Caco-2 (cell line): ENCODE measurements at regions not wholly inside any gene's neighbourhood (a gene's known extent, or its start where the extent isn't known, plus 50 kb on each side); places are given as distances from the start of the nearest gene placed in this dataset.

Experiments used
- BruUV-seq: library from RNA; stranded (reverse); fragments of 400-500 nt; replicated peaks from 2 replicates; lab custom pipeline; 2021; lab: Mats Ljungman, UMichigan
- CTCF ChIA-PET: fragments of 300-600 bp; sonication (Branson Sonifier 250); formaldehyde crosslinking; loops from one replicate; lab custom pipeline; 2022; ENCODE audit warnings: antibody characterized with exemption; lab: Charles Lee
- POLR2A ChIA-PET: fragments of 300-600 bp; sonication (Branson Sonifier 250); formaldehyde crosslinking; loops from one replicate; lab custom pipeline; 2022; ENCODE audit warnings: antibody characterized with exemption; lab: Charles Lee
- DNase-seq, 2 experiments: peaks; one replicate each; pipeline versions ENCODE4 v3.0.0 to v3.0.0-alpha.2; 2020 to 2022
- H3K27me3 ChIP-seq: replicated peaks from 2 replicates; pipeline ENCODE4 v1.6.0; 2011; ENCODE audit warnings: low read length; ENCODE audit not compliant: control insufficient read depth, insufficient read depth
- H3K36me3 ChIP-seq: 2 replicates; pipeline ENCODE4 v1.5.1; 2011; ENCODE audit warnings: low read length; ENCODE audit not compliant: control insufficient read depth, insufficient read depth
- H3K4me1 ChIP-seq: fragments of 250-450 bp; sonication (Bioruptor Pico); 2 replicates; pipeline ENCODE4 v1.5.1; 2020; ENCODE audit warnings: mild to moderate bottlenecking
- H3K4me3 ChIP-seq: 2 replicates; pipeline ENCODE4 v1.5.1; 2011; ENCODE audit warnings: low read depth, mild to moderate bottlenecking, control low read depth, low read length
- H3K9me3 ChIP-seq: fragments of 250-450 bp; sonication (Bioruptor Pico); 2 replicates; pipeline ENCODE4 v1.5.1; 2020; ENCODE audit warnings: mild to moderate bottlenecking, moderate library complexity
- H3K27ac Mint-ChIP-seq: one replicate; pipeline ENCODE4 v1.8.0; 2022; ENCODE audit warnings: mixed read lengths; ENCODE audit not compliant: unreplicated experiment
- H3K27me3 Mint-ChIP-seq: one replicate; pipeline ENCODE4 v1.8.0; 2022; ENCODE audit warnings: mixed read lengths; ENCODE audit not compliant: insufficient read depth, unreplicated experiment
- H3K36me3 Mint-ChIP-seq: one replicate; pipeline ENCODE4 v1.8.0; 2022; ENCODE audit warnings: mild to moderate bottlenecking, mixed read lengths; ENCODE audit not compliant: insufficient read depth, unreplicated experiment
- H3K4me1 Mint-ChIP-seq: one replicate; pipeline ENCODE4 v1.8.0; 2022; ENCODE audit warnings: low read depth, mixed read lengths; ENCODE audit not compliant: unreplicated experiment
- H3K4me3 Mint-ChIP-seq: one replicate; pipeline ENCODE4 v1.8.0; 2022; ENCODE audit warnings: mild to moderate bottlenecking, moderate library complexity, mixed read lengths; ENCODE audit not compliant: unreplicated experiment
- H3K9me3 Mint-ChIP-seq: one replicate; pipeline ENCODE4 v1.8.0; 2022; ENCODE audit warnings: mixed read lengths; ENCODE audit not compliant: unreplicated experiment
- intact Hi-C: fragments of 100-400 bp; cut with micrococcal nuclease; formaldehyde crosslinking; loops from one replicate; pipeline ENCODE4 v1.10.0; 2022; ENCODE audit not compliant: unreplicated experiment
- TF ChIP-seq, protein P1 (sequence below), 2 experiments: fragments of 200-600 bp in 1 of 2; IDR thresholded peaks; 1 replicate in 1 of 2; 2 replicates in 1 of 2; pipeline versions ENCODE4 v1.5.1 to v1.8.0; 2011 to 2022; ENCODE audit warnings: antibody characterized with exemption in 1 of 2, control low read depth in 1 of 2, inconsistent platforms in 1 of 2, low read depth in 1 of 2, low read length in 1 of 2, mild to moderate bottlenecking in 1 of 2, moderate library complexity in 1 of 2; ENCODE audit not compliant: insufficient read depth in 1 of 2, severe bottlenecking in 1 of 2, unreplicated experiment in 1 of 2

DNA sequence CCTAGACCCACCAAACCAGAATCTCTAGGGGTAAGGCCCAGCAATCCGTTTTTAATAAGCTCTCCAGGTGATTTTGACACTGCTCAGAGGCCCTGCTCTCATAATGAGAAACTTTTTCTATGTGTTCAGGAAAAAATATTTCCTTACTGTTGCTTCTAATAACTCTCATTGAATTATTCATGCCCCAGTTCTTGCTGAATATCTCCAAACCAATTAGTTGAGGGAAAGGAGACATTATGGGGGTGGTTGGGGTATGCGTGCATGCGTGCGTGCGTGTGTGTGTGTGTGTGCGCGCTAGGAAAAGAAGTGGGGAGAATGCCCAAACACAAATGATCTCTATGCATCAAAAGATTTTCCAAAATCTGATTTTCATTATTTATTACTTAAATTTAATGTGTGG is 411.4 kb downstream of the PIK3R1 start:
- Mint-ChIP-seq H3K9me3 (no peaks in the 10 kb centered on the region), H3K4me3 (no peak overlapping the region), H3K36me3 (no peaks in the 10 kb centered on the region), H3K27me3 (peaks cover 6% of the 10 kb centered on the region), H3K27ac (no peak overlapping the region), H3K4me1 (peaks cover 8% of the 10 kb centered on the region)
- intact Hi-C loops = no loop called here
- BruUV-seq = no TSS peak
- CTCF ChIA-PET = interaction anchor here (0.6 kb wide), 1 partner anchor 405 kb away, joined by 3 read pairs; no protein-coding TSS in a partner anchor
- Histone ChIP-seq H3K4me1 (no peaks in the 10 kb centered on the region; the same call in 1 of the 2 replicates), H3K36me3 (no peaks in the 10 kb centered on the region), H3K27me3 (no peaks in the 10 kb centered on the region), H3K4me3 (no peak overlapping the region), H3K9me3 (no peaks in the 10 kb centered on the region)
- POLR2A ChIA-PET = no interaction called here
- DNase-seq = no peak
- TF ChIP-seq, protein P1, sequence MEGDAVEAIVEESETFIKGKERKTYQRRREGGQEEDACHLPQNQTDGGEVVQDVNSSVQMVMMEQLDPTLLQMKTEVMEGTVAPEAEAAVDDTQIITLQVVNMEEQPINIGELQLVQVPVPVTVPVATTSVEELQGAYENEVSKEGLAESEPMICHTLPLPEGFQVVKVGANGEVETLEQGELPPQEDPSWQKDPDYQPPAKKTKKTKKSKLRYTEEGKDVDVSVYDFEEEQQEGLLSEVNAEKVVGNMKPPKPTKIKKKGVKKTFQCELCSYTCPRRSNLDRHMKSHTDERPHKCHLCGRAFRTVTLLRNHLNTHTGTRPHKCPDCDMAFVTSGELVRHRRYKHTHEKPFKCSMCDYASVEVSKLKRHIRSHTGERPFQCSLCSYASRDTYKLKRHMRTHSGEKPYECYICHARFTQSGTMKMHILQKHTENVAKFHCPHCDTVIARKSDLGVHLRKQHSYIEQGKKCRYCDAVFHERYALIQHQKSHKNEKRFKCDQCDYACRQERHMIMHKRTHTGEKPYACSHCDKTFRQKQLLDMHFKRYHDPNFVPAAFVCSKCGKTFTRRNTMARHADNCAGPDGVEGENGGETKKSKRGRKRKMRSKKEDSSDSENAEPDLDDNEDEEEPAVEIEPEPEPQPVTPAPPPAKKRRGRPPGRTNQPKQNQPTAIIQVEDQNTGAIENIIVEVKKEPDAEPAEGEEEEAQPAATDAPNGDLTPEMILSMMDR (IDR thresholded peaks at IDR 0.05; ENCODE audit: insufficient read depth in 1 of 2, low read depth in 1 of 2, low read length in 1 of 2, severe bottlenecking in 1 of 2, unreplicated experiment in 1 of 2) = no peak

- H3K27me3 ChIP-seq = no peaks in the 10 kb centered on the region
- H3K27me3 Mint-ChIP-seq = peaks cover 3% of the 10 kb centered on the region
- H3K36me3 ChIP-seq = no peaks in the 10 kb centered on the region
- POLR2A ChIA-PET = no interaction called here
- H3K4me1 Mint-ChIP-seq = peaks cover 10% of the 10 kb centered on the region
- no TSS peak for BruUV-seq
- no peaks in the 10 kb centered on the region for H3K9me3 ChIP-seq
- H3K27ac Mint-ChIP-seq = no peak overlapping the region
- H3K36me3 Mint-ChIP-seq = no peaks in the 10 kb centered on the region
- H3K9me3 Mint-ChIP-seq = no peaks in the 10 kb centered on the region
- no peak overlapping the region for H3K4me3 ChIP-seq
- H3K4me1 ChIP-seq = no peaks in the 10 kb centered on the region; the same call in 1 of the 2 replicates
- H3K4me3 Mint-ChIP-seq = no peak overlapping the region
- no peak for DNase-seq
- intact Hi-C loops = no loop called here
- CTCF ChIA-PET = no interaction called here
- TF ChIP-seq, protein P1 (IDR thresholded peaks at IDR 0.05; ENCODE audit: insufficient read depth in 1 of 2, low read depth in 1 of 2, low read length in 1 of 2, severe bottlenecking in 1 of 2, unreplicated experiment in 1 of 2) = no peak
Measured at GRCh38 chr5:68628082-68628814, 412.7 kb downstream of the PIK3R1 start.

DNA sequence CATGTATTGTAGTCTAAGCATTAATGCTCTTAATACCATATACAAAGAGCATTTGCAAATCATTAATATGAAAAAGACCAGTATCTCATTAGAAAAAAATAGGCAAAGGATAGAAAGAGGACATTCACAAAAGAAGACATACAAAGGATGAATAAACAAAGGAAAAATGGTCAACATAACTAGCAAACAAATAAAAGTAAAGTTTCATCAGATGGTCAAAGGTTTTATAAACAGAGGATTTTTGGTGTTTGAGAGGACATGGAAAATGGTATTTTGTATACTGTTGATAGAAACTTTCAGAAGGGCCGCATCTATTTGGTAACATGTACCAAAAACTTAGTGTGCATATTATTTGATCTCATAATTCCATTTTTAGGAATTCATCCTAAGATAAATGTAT is 414.8 kb downstream of the PIK3R1 start:
- DNase-seq = no peak
- no TSS peak for BruUV-seq
- Mint-ChIP-seq H3K27ac (no peak overlapping the region), H3K27me3 (no peaks in the 10 kb centered on the region), H3K36me3 (no peaks in the 10 kb centered on the region), H3K4me3 (no peak overlapping the region), H3K4me1 (peaks cover 10% of the 10 kb centered on the region), H3K9me3 (no peaks in the 10 kb centered on the region)
- CTCF ChIA-PET = no interaction called here
- TF ChIP-seq, protein P1 (IDR thresholded peaks at IDR 0.05; ENCODE audit: insufficient read depth in 1 of 2, low read depth in 1 of 2, low read length in 1 of 2, severe bottlenecking in 1 of 2, unreplicated experiment in 1 of 2) = no peak
- Histone ChIP-seq H3K4me1 (no peaks in the 10 kb centered on the region; the same call in 1 of the 2 replicates), H3K4me3 (no peak overlapping the region), H3K27me3 (no peaks in the 10 kb centered on the region), H3K9me3 (no peaks in the 10 kb centered on the region), H3K36me3 (no peaks in the 10 kb centered on the region)
- POLR2A ChIA-PET = no interaction called here
- intact Hi-C loops = no loop called here
